HG02678 (cell line): ENCODE measurements at regions not wholly inside any gene's neighbourhood (a gene's known extent, or its start where the extent isn't known, plus 50 kb on each side); places are given as distances from the start of the nearest gene placed in this dataset.

Experiments
- ATAC-seq: cut with Tn5 transposase; IDR thresholded peaks from one replicate; pipeline ENCODE4 v1.9.1; 2021; ENCODE audit warnings: mild to moderate bottlenecking, moderate library complexity; ENCODE audit not compliant: unreplicated experiment

DNA sequence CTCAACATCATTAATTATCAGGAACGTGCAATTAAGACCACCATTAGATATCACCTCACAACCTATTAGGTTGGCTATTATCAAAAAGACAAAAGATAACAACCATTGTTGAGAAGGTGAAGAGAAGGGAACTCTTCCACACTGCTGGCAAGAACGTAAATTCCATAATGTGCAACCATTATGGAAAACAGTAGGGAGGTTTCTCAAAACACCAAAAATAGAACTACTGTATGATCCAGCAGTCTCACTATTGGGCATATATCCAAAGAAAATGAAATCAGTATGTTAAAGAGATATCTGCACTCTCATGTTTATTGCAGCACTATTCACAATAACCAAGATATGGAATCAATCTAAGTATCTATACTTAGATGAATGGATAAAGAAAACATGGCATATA, 51.6 kb upstream of the OR4E1 start:
- ATAC-seq, result no peak

DNA sequence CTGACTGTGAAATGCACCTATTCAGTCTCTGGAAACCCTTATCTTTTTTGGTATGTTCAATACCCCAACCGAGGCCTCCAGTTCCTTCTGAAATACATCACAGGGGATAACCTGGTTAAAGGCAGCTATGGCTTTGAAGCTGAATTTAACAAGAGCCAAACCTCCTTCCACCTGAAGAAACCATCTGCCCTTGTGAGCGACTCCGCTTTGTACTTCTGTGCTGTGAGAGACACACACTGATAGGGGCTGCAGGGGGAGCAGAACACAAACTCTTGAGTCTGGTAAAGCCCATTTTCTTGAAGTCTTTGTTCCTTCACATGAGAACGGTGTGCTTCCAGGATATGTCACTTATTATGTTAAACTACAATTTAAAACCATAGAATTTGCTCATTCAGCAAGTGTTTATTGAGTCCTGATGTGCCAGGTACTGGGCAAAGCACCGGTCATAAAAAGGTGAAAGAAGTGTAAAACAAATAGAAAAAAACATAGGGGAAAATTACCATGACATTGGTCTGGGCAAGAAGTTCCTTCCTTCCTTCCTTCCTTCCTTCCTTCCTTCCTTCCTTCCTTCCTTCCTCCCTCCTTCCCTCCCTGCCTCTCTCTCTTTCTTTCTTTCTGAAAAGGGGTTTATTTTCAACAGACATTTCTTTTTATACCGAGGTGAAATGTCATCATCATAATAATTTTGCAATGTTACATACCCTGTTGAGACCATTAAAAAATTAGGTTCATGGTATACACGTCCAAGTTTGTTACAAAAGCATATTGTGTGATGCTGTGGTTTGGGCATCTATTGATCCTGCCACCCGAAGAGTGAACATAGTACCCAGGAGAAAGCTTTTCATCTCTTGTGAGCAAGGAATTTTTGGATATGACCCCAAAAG, 50.7 kb upstream of the OR4E1 start:
- no peak for ATAC-seq

- no peak for ATAC-seq
Observed at GRCh38 chr14:21723431-21724045, 49.9 kb upstream of the OR4E1 start.
